HG03521 (cell line): ENCODE measurements at regions not wholly inside any gene's neighbourhood (a gene's known extent, or its start where the extent isn't known, plus 50 kb on each side); places are given as distances from the start of the nearest gene placed in this dataset.

Experiments
- ATAC-seq: cut with Tn5 transposase; IDR thresholded peaks from one replicate; pipeline ENCODE4 v1.9.1; 2021; ENCODE audit warnings: mild to moderate bottlenecking, moderate library complexity; ENCODE audit not compliant: unreplicated experiment

- ATAC-seq = no peak
Observed at GRCh38 chr2:355773-356172, 67.9 kb upstream of the ALKAL2 start.

- no peak for ATAC-seq
Observed at GRCh38 chr2:352696-353095, 64.8 kb upstream of the ALKAL2 start.

- no peak for ATAC-seq
Observed at GRCh38 chr2:349390-349789, 61.5 kb upstream of the ALKAL2 start.

GRCh38 chr2:348361-348916, 60.5 kb upstream of the ALKAL2 start:
- ATAC-seq = no peak

- no peak for ATAC-seq
Observed at GRCh38 chr2:344811-345210, 56.9 kb upstream of the ALKAL2 start.

GRCh38 chr2:343355-343754, 55.5 kb upstream of the ALKAL2 start:
- ATAC-seq = no peak

GRCh38 chr2:341912-342311, 54.0 kb upstream of the ALKAL2 start:
- ATAC-seq = no peak

GRCh38 chr2:341017-341542, 53.2 kb upstream of the ALKAL2 start:
- ATAC-seq = no peak
